ENCODE measurements at regions not wholly inside any gene's neighbourhood (a gene's known extent, or its start where the extent isn't known, plus 50 kb on each side); places are given as distances from the start of the nearest gene placed in this dataset.
"Not testable (repeated sequence)": the region's sequence is repeated elsewhere in the genome, so short reads cannot be mapped to it uniquely, and the experiment has no call there.

DNA sequence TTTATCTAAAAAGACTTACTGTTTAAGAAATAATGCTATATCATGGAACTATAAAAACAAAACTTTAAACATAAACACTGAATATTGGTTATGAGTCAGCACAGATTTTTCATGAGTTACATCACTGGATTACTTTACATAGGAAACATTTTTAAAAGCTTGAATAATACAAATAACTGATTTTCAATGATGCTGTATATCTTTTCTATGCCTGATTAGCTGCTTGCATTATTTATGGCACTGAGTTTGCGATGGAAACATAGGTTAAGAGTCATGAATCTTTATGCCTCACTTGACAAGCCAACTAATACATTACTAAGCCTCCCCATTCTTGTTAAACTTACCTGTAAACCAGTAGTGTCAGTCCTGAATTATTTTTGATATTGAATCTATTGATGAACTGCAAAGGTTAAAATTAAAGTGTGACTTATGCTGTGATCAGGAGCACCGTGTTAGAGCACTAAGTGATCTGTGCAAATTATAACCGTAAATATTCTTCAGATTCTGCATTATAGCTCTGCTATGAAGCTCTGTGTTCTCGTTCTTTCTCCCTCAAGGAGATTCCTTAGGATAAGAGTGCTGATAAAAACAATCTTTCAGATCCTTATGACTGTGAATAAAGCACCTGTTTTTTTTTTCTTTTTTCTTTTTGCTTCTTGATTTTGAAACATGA lies 437.3 kb upstream of the BCHE start:
- Mint-ChIP-seq H3K27ac (no peak overlapping the region), H3K9me3 (no peaks in the 10 kb centered on the region), H3K36me3 (no peaks in the 10 kb centered on the region), H3K4me1 (no peaks in the 10 kb centered on the region), H3K27me3 (no peaks in the 10 kb centered on the region), H3K4me3 (no peak overlapping the region)
- no peak for ATAC-seq

DNA sequence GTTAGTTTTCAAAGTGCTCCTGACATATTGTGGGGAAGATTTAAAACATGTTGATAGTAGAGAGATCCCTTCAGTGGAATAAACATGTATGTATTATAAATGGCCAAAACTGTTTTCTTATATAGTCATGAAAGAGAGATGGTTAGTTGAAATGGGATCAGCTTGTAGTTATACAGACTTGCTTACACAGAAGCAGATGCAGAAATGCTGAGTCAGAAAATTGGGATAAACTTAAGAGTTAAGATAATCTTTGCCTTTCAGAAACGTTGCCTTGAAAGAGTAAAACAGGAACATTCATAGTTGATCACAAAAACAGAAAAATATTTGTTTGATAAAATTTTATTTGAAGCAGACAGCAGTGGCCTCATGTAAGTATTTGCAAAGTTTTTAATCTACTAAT lies 433.2 kb upstream of the BCHE start:
- Mint-ChIP-seq H3K27ac (no peak overlapping the region), H3K4me3 (no peak overlapping the region), H3K9me3 (no peaks in the 10 kb centered on the region), H3K36me3 (no peaks in the 10 kb centered on the region), H3K4me1 (no peaks in the 10 kb centered on the region), H3K27me3 (no peaks in the 10 kb centered on the region)
- no peak for ATAC-seq

DNA sequence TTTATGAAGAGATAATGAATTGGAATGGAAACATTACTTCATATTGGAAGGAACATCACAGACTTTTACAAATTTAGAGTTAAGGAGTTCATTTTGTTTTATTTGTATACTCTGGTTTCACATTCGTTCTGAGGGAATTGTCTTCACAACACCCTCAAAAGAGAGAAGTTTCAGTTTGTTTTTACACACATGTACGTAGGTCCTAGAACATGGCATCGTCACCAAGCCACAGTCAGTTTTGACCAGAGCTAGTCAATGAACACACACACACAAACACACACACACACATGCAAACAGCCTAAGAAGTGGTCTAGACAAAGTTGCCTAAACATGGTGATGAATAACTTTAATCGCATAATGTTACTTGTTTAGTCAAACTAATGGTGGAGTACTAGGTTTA lies 427.9 kb upstream of the BCHE start:
- H3K27ac Mint-ChIP-seq, result no peak overlapping the region
- no peaks in the 10 kb centered on the region for H3K27me3 Mint-ChIP-seq
- no peak for ATAC-seq
- no peaks in the 10 kb centered on the region for H3K4me1 Mint-ChIP-seq
- no peak overlapping the region for H3K4me3 Mint-ChIP-seq
- no peaks in the 10 kb centered on the region for H3K36me3 Mint-ChIP-seq
- H3K9me3 Mint-ChIP-seq, result no peaks in the 10 kb centered on the region

DNA sequence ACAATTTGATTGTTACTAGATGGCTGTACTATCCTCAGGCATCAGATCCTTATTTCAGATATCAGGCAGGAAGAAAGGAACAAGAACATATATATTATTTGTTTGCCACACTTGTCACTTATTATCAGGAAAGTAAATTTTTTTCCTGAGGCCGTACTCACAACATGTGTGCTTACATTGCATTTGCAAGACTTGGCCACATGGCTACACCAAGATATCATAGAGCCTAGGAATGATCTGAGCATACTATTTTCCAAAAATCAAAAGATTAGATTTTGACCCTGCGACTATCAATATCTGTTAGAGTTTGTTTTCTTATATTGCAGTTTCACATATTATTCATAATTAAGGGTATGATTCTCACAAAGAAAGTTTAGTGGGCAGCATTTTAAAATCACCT lies 426.2 kb upstream of the BCHE start:
- no peaks in the 10 kb centered on the region for H3K36me3 Mint-ChIP-seq
- no peak overlapping the region for H3K27ac Mint-ChIP-seq
- H3K9me3 Mint-ChIP-seq, result no peaks in the 10 kb centered on the region
- H3K4me1 Mint-ChIP-seq, result no peaks in the 10 kb centered on the region
- no peak for ATAC-seq
- H3K4me3 Mint-ChIP-seq, result no peak overlapping the region
- H3K27me3 Mint-ChIP-seq, result no peaks in the 10 kb centered on the region

DNA sequence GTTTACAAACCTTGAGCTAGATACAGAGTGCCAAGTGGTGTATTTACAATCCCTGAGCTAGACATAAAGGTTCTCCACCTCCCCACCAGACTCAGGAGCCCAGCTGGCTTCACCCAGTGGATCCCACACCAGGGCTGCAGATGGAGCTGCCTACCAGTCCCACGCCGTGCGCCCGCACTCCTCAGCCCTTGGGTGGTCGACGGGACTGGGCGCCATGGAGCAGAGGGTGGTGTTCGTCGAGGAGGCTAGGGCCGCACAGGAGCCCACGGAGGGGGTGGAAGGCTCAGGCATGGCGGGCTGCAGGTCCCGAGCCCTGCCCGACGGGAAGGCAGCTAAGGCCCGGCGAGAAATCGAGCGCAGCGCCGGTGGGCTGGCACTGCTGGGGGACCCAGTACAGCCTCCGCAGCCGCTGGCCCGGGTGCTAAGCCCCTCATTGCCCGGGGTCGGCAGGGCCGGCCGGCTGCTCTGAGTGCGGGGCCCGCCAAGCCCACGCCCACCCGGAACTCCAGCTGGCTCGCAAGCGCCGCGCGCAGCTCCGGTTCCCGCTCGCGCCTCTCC lies 421.1 kb upstream of the BCHE start:
- ATAC-seq, H3K4me3 Mint-ChIP-seq, H3K36me3 Mint-ChIP-seq, H3K4me1 Mint-ChIP-seq, H3K27me3 Mint-ChIP-seq, H3K27ac Mint-ChIP-seq, H3K9me3 Mint-ChIP-seq: not testable (repeated sequence)

- no peaks in the 10 kb centered on the region for H3K9me3 Mint-ChIP-seq
- no peaks in the 10 kb centered on the region for H3K36me3 Mint-ChIP-seq
- no peaks in the 10 kb centered on the region for H3K4me1 Mint-ChIP-seq
- H3K4me3 Mint-ChIP-seq, result no peak overlapping the region
- H3K27me3 Mint-ChIP-seq, result no peaks in the 10 kb centered on the region
- ATAC-seq, result no peak
- H3K27ac Mint-ChIP-seq, result no peak overlapping the region
These were observed 420.5 kb upstream of the BCHE start for GRCh38 chr3:166257715-166258114.

DNA sequence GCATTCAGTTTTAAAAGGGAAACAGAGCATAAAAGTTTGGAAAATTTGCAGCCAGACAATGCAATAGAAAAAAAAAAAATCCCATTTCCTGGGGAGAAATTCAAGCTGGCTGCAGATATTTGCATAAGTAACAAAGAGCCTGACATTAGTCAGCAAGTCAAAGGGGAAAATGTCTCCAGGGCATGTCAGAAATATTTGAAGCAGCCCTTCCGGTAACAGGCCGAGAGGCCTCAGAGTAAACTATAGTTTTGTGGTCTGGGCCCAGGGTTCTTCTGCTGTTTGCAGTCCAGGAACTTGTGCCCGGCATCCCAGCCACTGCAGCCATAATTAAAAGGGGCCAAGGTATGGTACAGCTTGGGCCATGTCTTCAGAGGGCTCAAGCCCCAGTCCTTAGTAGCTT lies 411.6 kb upstream of the BCHE start:
- no peak overlapping the region for H3K4me3 Mint-ChIP-seq
- no peaks in the 10 kb centered on the region for H3K36me3 Mint-ChIP-seq
- no peak overlapping the region for H3K27ac Mint-ChIP-seq
- H3K27me3 Mint-ChIP-seq, result no peaks in the 10 kb centered on the region
- H3K9me3 Mint-ChIP-seq, result peaks cover 2% of the 10 kb centered on the region
- ATAC-seq, result no peak
- H3K4me1 Mint-ChIP-seq, result no peaks in the 10 kb centered on the region

DNA sequence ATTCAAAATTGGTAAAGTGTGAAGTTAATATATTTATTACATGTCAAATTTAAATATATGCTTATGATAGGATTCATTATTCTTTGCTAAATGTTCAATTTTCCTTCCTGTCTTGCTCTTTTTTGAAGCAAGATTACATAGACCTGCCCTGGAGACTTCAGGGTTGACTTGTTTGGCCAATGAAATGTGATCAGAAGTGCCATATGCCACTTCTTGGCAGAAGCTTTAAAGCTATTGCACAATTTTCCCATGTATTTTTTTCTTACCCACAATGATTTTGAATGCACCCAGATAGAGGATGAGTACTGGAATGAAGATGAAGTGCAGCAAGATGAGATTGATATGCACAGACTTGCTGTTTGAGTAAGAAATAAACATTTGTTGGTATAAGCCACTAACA lies 406.3 kb upstream of the BCHE start:
- no peaks in the 10 kb centered on the region for H3K36me3 Mint-ChIP-seq
- H3K4me1 Mint-ChIP-seq, result no peaks in the 10 kb centered on the region
- H3K4me3 Mint-ChIP-seq, result no peak overlapping the region
- no peak for ATAC-seq
- no peaks in the 10 kb centered on the region for H3K27me3 Mint-ChIP-seq
- H3K27ac Mint-ChIP-seq, result no peak overlapping the region
- H3K9me3 Mint-ChIP-seq, result peaks cover 5% of the 10 kb centered on the region

DNA sequence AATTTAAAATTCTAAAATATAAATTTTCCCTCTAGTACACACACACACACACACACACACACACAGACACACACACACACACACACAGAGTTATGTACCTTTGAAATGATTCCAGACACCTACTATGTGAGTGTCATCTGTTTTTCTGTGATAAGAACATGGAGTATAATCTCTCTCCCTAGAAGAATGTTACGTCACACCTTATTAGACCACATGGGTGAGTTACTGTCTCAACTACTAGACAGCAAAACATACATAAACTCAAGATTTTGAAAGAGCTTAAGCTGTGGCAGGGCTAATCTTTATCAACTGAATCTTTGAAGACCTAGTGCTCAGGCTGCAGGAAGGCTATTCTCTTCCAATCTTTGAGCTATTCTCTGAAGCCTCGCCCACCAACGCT lies 385.9 kb upstream of the BCHE start:
- Mint-ChIP-seq H3K9me3 (no peaks in the 10 kb centered on the region), H3K36me3 (no peaks in the 10 kb centered on the region), H3K27ac (no peak overlapping the region), H3K27me3 (no peaks in the 10 kb centered on the region), H3K4me1 (no peaks in the 10 kb centered on the region), H3K4me3 (no peak overlapping the region)
- ATAC-seq, result no peak

- no peaks in the 10 kb centered on the region for H3K27me3 Mint-ChIP-seq
- no peak overlapping the region for H3K4me3 Mint-ChIP-seq
- H3K27ac Mint-ChIP-seq, result no peak overlapping the region
- H3K36me3 Mint-ChIP-seq, result no peaks in the 10 kb centered on the region
- no peaks in the 10 kb centered on the region for H3K9me3 Mint-ChIP-seq
- H3K4me1 Mint-ChIP-seq, result no peaks in the 10 kb centered on the region
- ATAC-seq, result no peak
These were observed 374.2 kb upstream of the BCHE start for GRCh38 chr3:166211451-166211850.

GRCh38 chr3:166209701-166210100 lies 372.5 kb upstream of the BCHE start:
- ATAC-seq, result no peak
- no peaks in the 10 kb centered on the region for H3K4me1 Mint-ChIP-seq
- H3K4me3 Mint-ChIP-seq, result no peak overlapping the region
- no peaks in the 10 kb centered on the region for H3K36me3 Mint-ChIP-seq
- no peaks in the 10 kb centered on the region for H3K27me3 Mint-ChIP-seq
- H3K27ac Mint-ChIP-seq, result no peak overlapping the region
- H3K9me3 Mint-ChIP-seq, result no peaks in the 10 kb centered on the region

GRCh38 chr3:166205158-166205557 lies 367.9 kb upstream of the BCHE start:
- no peak for ATAC-seq
- Mint-ChIP-seq H3K4me1 (no peaks in the 10 kb centered on the region), H3K27me3 (no peaks in the 10 kb centered on the region), H3K4me3 (no peak overlapping the region), H3K9me3 (no peaks in the 10 kb centered on the region), H3K27ac (no peak overlapping the region), H3K36me3 (no peaks in the 10 kb centered on the region)

- H3K36me3 Mint-ChIP-seq, result no peaks in the 10 kb centered on the region
- no peaks in the 10 kb centered on the region for H3K4me1 Mint-ChIP-seq
- H3K9me3 Mint-ChIP-seq, result no peaks in the 10 kb centered on the region
- no peak overlapping the region for H3K27ac Mint-ChIP-seq
- no peak overlapping the region for H3K4me3 Mint-ChIP-seq
- ATAC-seq, result no peak
- H3K27me3 Mint-ChIP-seq, result no peaks in the 10 kb centered on the region
These were observed 364.3 kb upstream of the BCHE start for GRCh38 chr3:166201476-166201875.

GRCh38 chr3:166199491-166199890 lies 362.3 kb upstream of the BCHE start:
- Mint-ChIP-seq H3K4me1 (no peaks in the 10 kb centered on the region), H3K27me3 (no peaks in the 10 kb centered on the region), H3K36me3 (no peaks in the 10 kb centered on the region), H3K4me3 (no peak overlapping the region), H3K27ac (no peak overlapping the region), H3K9me3 (no peaks in the 10 kb centered on the region)
- no peak for ATAC-seq

GRCh38 chr3:166195808-166196207 lies 358.6 kb upstream of the BCHE start:
- Mint-ChIP-seq H3K4me1 (no peaks in the 10 kb centered on the region), H3K27me3 (no peaks in the 10 kb centered on the region), H3K27ac (no peak overlapping the region), H3K36me3 (no peaks in the 10 kb centered on the region), H3K9me3 (no peaks in the 10 kb centered on the region), H3K4me3 (no peak overlapping the region)
- ATAC-seq, result no peak

DNA sequence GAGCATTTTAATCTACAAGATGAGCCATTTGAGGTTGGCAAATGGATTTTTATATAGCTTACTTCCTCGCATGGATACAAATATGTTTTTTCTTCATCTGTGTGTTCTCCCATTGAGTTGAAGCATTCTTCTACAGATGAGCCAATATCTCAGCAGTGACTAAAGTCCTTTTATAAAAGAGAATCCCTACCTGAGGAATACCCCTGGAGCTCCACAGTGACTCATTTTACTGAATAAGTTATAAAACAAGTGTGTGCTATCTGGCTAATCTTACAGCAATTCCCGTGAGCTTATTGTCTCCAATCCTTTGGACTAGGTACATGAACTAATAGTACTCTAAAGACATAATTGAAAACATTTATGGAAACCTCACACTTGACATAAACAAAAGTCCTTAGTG lies 354.2 kb upstream of the BCHE start:
- Mint-ChIP-seq H3K27ac (no peak overlapping the region), H3K4me3 (no peak overlapping the region), H3K9me3 (no peaks in the 10 kb centered on the region), H3K4me1 (no peaks in the 10 kb centered on the region), H3K27me3 (no peaks in the 10 kb centered on the region), H3K36me3 (no peaks in the 10 kb centered on the region)
- no peak for ATAC-seq

DNA sequence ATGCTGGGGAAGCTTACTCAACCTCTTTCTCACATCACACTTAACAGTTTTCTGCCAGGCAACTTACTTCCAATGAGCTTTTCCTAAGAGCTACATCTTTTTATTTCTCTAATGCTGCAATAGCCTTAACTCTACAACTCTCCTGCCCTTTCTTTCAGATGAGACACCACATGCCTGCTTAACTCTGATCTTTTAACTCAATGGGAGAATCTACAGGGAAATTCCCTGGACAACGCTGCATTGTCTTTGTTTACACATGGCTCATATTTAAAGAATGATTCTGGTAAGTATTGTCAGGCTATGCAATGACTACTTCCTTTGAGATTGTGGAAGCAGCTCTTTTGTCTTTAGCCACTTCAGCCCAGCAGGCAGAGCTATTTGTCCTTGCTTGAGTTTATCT lies 353.1 kb upstream of the BCHE start:
- Mint-ChIP-seq H3K36me3 (no peaks in the 10 kb centered on the region), H3K4me1 (no peaks in the 10 kb centered on the region), H3K4me3 (no peak overlapping the region), H3K27me3 (no peaks in the 10 kb centered on the region), H3K27ac (no peak overlapping the region), H3K9me3 (peaks cover 6% of the 10 kb centered on the region)
- ATAC-seq, result no peak
